Retinal pigment epithelial cell (primary cell): ENCODE measurements at regions not wholly inside any gene's neighbourhood (a gene's known extent, or its start where the extent isn't known, plus 50 kb on each side); places are given as distances from the start of the nearest gene placed in this dataset.

Experiments
- DNase-seq: peaks from one replicate; pipeline ENCODE4 v3.0.0-alpha.2; 2010; ENCODE audit warnings: low read depth
- H3K4me3 ChIP-seq: 2 replicates; pipeline ENCODE4 v1.5.1; 2011; ENCODE audit warnings: mild to moderate bottlenecking, low read length, control low read depth, moderate library complexity
- TF ChIP-seq, protein P1 (sequence below): conservative IDR thresholded peaks from 2 replicates; pipeline ENCODE4 v1.5.1; 2011; ENCODE audit warnings: low read depth, low read length, control low read depth, inconsistent platforms

DNA sequence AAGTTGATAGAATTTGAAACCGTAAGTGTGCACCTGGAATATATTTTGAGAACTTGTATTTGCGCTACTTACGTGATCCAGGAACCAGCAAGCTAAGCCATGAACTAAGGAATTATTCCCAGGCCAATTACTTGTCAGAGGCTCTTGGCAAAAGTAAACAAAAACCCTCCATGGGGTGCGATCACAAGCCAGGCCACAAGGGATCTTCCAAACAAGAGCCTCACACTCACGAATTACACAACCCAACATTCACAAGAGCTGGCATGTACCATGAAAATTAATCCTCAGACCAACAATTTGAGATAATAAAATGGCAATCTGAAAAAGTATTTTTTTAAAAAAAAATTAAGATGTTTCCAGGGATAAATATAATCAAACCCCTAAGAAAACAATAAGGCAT, 467.0 kb upstream of the AKR1E2 start:
- TF ChIP-seq, protein P1, sequence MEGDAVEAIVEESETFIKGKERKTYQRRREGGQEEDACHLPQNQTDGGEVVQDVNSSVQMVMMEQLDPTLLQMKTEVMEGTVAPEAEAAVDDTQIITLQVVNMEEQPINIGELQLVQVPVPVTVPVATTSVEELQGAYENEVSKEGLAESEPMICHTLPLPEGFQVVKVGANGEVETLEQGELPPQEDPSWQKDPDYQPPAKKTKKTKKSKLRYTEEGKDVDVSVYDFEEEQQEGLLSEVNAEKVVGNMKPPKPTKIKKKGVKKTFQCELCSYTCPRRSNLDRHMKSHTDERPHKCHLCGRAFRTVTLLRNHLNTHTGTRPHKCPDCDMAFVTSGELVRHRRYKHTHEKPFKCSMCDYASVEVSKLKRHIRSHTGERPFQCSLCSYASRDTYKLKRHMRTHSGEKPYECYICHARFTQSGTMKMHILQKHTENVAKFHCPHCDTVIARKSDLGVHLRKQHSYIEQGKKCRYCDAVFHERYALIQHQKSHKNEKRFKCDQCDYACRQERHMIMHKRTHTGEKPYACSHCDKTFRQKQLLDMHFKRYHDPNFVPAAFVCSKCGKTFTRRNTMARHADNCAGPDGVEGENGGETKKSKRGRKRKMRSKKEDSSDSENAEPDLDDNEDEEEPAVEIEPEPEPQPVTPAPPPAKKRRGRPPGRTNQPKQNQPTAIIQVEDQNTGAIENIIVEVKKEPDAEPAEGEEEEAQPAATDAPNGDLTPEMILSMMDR: no peak
- no peak for DNase-seq
- no peak overlapping the region for H3K4me3 ChIP-seq

DNA sequence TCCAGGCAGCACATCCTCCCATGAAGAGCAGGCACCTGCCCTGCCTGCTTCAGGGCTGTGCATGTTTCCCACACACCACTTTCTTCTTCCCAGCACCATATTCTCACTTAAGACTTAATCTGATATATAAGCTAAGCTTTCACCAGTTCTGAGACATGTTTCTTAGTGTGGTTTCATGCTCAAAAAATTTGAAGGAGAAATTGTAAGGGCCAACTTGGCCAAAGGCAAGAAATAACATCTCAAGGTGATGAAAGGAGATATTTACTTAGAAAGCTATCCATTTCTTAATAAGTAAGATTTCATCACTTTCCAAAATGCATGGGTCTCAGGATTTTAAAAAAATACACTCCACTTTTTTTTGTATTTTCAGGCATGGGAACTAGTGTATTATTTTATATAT, 468.1 kb upstream of the AKR1E2 start:
- DNase-seq: no peak
- TF ChIP-seq, protein P1: no peak
- no peak overlapping the region for H3K4me3 ChIP-seq

DNA sequence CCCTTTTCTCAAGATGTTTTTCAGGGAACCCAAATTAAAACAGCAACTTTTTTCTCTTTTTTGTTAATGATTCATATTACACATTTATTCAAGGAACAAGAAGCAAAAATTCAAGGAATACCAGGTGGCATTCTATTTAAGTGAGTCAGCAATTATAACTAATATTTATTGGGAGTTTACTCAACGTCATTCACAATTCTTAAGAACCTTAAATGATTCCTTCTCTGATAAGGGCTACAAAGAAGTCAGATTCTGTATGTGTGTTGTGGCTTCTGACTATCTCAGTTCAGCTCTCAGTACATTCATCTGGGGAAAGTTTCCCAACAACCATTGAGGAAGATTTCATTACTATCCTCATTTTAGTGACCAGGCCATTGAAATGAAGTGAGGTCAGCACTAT, 470.7 kb upstream of the AKR1E2 start:
- DNase-seq: no peak
- H3K4me3 ChIP-seq: no peak overlapping the region
- TF ChIP-seq, protein P1: no peak

DNA sequence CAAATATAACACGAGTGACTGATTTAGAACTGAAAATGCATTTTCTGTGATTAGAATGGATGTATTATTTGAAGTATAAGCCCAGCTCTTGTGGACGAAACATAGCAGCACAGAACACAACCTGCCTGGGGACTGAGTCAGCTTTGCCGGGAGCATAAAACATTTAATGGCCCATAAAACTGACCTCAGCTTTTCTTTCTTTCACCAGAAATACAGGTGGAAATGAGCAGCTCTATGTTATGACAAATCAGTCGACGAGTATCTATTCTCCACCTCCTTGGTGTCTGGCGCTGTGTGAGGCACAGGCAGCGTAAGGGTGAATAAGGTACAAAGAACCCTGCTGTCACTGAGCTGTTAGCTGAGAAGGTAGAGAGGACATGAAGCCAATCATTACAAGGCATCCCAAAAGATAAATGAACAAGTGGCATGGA, 471.6 kb upstream of the AKR1E2 start:
- TF ChIP-seq, protein P1: no peak
- H3K4me3 ChIP-seq: no peak overlapping the region
- no peak for DNase-seq

DNA sequence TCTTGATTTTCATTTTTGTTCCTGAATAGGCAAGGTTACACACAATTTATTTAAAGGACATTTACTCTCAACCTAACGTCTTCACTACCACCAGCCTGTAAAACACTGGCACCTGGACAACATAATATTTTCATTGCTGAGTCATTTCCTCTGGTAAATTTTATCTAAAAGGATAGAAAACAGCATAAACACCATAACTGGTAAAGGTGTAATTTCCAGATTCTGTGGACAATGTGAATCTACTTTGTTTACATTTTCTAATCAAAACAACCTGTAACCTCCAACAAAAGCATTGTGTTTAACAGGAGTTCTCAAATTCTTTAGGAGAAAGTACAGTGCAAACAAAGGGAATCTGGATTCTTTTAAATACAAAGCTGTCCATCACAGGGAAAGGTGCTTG, 472.0 kb upstream of the AKR1E2 start:
- H3K4me3 ChIP-seq: no peak overlapping the region
- TF ChIP-seq, protein P1: no peak
- DNase-seq: no peak

DNA sequence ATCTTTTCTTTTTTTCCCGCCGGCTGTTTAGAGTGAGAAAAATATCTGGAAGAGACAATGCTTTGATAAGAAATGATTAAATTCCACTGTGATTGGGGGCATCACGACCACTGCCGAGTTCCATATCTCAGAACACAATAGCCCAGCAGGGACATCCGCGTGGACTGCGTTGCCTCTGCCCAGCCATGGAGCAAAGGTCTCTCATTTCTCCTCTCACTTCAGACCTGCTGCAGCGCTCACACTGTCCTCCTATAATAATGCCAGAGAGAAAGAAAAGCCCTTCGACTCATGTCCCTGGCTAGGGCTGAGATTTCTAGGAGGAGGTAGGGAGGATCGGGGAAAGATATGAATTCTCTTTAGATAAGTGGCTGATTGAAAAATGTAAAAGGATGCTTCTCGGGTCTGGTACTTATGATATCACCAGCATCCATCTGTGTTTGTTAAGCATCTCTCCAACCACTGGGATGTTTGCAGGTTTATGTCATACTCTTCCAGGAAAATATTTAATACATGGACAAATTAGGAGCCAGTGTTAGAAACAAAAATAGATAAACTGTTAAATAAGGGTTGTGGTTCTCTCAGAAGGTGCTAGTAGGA, 472.9 kb upstream of the AKR1E2 start:
- DNase-seq: no peak
- no peak overlapping the region for H3K4me3 ChIP-seq
- TF ChIP-seq, protein P1: no peak

DNA sequence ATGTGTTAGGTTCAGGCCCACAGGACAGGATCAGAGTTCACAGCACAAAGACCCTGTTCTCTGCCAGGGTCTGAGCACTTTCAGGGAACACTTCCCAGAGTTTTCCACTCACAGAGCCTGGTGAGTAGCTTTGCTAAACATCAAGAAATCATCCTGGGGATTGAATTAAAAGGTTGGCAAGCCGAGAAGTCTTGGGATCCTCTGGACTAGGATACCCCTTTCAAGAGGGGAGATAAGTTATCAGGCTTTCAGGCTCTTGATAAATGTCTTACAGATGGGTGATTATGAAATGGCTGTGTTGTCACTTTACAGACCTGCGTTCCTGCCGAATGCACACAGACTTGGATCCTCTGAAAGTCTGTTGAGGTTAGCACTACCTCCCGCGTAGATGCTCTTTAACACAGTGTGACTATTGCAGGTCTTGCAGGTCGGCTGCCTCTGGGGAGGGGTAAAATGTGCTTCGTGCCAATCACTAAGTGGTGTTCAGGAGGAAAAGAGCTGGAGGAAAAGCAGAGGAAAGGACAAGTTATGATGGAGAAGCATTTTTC, 473.5 kb upstream of the AKR1E2 start:
- TF ChIP-seq, protein P1: no peak
- DNase-seq: no peak
- no peak overlapping the region for H3K4me3 ChIP-seq
